ENCODE measurements at regions not wholly inside any gene's neighbourhood (a gene's known extent, or its start where the extent isn't known, plus 50 kb on each side); places are given as distances from the start of the nearest gene placed in this dataset.

DNA sequence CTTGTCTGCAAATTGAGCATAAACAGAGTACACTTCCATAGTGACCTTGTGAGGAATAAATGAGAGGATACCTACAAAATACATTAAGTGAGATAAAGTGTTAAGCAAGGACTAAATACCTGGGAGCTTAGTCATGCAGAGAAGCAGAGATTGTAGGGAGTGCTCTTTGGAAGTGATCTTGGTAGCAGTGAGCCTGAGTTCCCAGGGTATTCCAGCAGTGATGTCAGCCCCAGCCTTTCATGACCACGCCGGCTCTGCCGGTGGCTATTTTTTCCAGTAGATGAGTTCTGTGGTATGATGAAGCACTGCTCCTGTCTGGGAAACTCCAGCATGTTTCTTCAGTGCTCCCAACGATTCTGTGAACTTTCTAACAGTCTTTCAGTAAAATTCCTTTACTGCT lies 391.5 kb upstream of the IGFBP7 start:
- TF ChIP-seq POLR2A (IDR thresholded peaks at IDR 0.05): no peak
- TF ChIP-seq, protein P1, sequence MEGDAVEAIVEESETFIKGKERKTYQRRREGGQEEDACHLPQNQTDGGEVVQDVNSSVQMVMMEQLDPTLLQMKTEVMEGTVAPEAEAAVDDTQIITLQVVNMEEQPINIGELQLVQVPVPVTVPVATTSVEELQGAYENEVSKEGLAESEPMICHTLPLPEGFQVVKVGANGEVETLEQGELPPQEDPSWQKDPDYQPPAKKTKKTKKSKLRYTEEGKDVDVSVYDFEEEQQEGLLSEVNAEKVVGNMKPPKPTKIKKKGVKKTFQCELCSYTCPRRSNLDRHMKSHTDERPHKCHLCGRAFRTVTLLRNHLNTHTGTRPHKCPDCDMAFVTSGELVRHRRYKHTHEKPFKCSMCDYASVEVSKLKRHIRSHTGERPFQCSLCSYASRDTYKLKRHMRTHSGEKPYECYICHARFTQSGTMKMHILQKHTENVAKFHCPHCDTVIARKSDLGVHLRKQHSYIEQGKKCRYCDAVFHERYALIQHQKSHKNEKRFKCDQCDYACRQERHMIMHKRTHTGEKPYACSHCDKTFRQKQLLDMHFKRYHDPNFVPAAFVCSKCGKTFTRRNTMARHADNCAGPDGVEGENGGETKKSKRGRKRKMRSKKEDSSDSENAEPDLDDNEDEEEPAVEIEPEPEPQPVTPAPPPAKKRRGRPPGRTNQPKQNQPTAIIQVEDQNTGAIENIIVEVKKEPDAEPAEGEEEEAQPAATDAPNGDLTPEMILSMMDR (IDR thresholded peaks at IDR 0.05): no peak
